Neural cell (in vitro differentiated cells): ENCODE measurements at regions not wholly inside any gene's neighbourhood (a gene's known extent, or its start where the extent isn't known, plus 50 kb on each side); places are given as distances from the start of the nearest gene placed in this dataset.

Experiments
- H2AFZ ChIP-seq: fragments of 200-600, 300-800 bp; sonication (generic), shearing (Covaris generic); 2 replicates; pipeline ENCODE4 v1.6.0; 2014; ENCODE audit warnings: low read depth, mild to moderate bottlenecking, antibody characterized with exemption, low read length, moderate library complexity
- H3F3A ChIP-seq: fragments of 200-600 bp; shearing (Covaris generic); 2 replicates; pipeline ENCODE4 v1.6.1; 2016; ENCODE audit warnings: mild to moderate bottlenecking, moderate library complexity, mixed read lengths, antibody characterized with exemption, low read length; ENCODE audit not compliant: insufficient read depth, poor library complexity, severe bottlenecking
- H3K27ac ChIP-seq: fragments of 200-600, 300-800 bp; sonication (generic), shearing (Covaris generic); 2 replicates; pipeline ENCODE4 v1.5.1; 2014; ENCODE audit warnings: mild to moderate bottlenecking, low read length, moderate library complexity
- H3K27me3 ChIP-seq: fragments of 300-800, 200-600 bp; sonication (generic), shearing (Covaris generic); 2 replicates; pipeline ENCODE4 v1.6.0; 2014; ENCODE audit warnings: mild to moderate bottlenecking, low read depth, low read length, moderate library complexity; ENCODE audit not compliant: insufficient read depth
- H3K36me3 ChIP-seq: fragments of 300-800, 200-600 bp; sonication (generic), shearing (Covaris generic); 2 replicates; pipeline ENCODE4 v1.5.1; 2014; ENCODE audit warnings: mild to moderate bottlenecking, antibody characterized with exemption, low read length, moderate library complexity; ENCODE audit not compliant: insufficient read depth
- H3K4me2 ChIP-seq: fragments of 300-800, 200-600 bp; sonication (generic), shearing (Covaris generic); 2 replicates; pipeline ENCODE4 v1.6.0; 2014; ENCODE audit warnings: mild to moderate bottlenecking, low read length
- H3K4me3 ChIP-seq: fragments of 300-800, 200-600 bp; sonication (generic), shearing (Covaris generic); 2 replicates; pipeline ENCODE4 v1.5.1; 2014; ENCODE audit warnings: mild to moderate bottlenecking, low read length, moderate library complexity
- H3K79me2 ChIP-seq: fragments of 200-600 bp; shearing (Covaris generic); replicated peaks from 2 replicates; pipeline ENCODE4 v1.6.0; 2014; ENCODE audit warnings: mild to moderate bottlenecking, low read length, moderate library complexity; ENCODE audit not compliant: insufficient read depth
- H3K9ac ChIP-seq: fragments of 300-800, 200-600 bp; sonication (generic), shearing (Covaris generic); 2 replicates; pipeline ENCODE4 v1.6.1; 2016; ENCODE audit warnings: mild to moderate bottlenecking, low read length, mixed read lengths
- H3K9me2 ChIP-seq: fragments of 200-600 bp; shearing (Covaris generic); 2 replicates; pipeline ENCODE4 v1.6.1; 2016; ENCODE audit warnings: mild to moderate bottlenecking, low read length, mixed read lengths; ENCODE audit not compliant: insufficient read depth
- H3K9me3 ChIP-seq: fragments of 200-600, 300-800 bp; sonication (generic), shearing (Covaris generic); 2 replicates; pipeline ENCODE4 v1.6.1; 2016; ENCODE audit warnings: mild to moderate bottlenecking, mixed run types, low read length, moderate library complexity, mixed read lengths
- H4K20me1 ChIP-seq: fragments of 200-600 bp; shearing (Covaris generic); 2 replicates; pipeline ENCODE4 v1.6.1; 2016; ENCODE audit warnings: mild to moderate bottlenecking, mixed run types; ENCODE audit not compliant: insufficient read depth
- EP300 ChIP-seq: fragments of 450-650 bp; conservative IDR thresholded peaks from 2 replicates; pipeline ENCODE4 v1.6.1; 2014; ENCODE audit warnings: antibody characterized with exemption, mild to moderate bottlenecking, moderate library complexity; ENCODE audit not compliant: poor library complexity, severe bottlenecking
- EZH2 ChIP-seq: fragments of 200-600, 300-800 bp; shearing (Covaris generic), sonication (generic); IDR thresholded peaks from 2 replicates; pipeline ENCODE4 v1.6.1; 2014; ENCODE audit warnings: antibody characterized with exemption, low read length, borderline replicate concordance, mild to moderate bottlenecking; ENCODE audit not compliant: insufficient read depth, poor library complexity, severe bottlenecking
- MXI1 ChIP-seq: fragments of 450-650 bp; conservative IDR thresholded peaks from 2 replicates; pipeline ENCODE4 v1.6.1; 2014; ENCODE audit warnings: antibody characterized with exemption, mild to moderate bottlenecking; ENCODE audit not compliant: poor library complexity, severe bottlenecking
- POLR2AphosphoS5 ChIP-seq: IDR thresholded peaks from 2 replicates; pipeline ENCODE4 v1.6.1; 2012
- RAD21 ChIP-seq: fragments of 450-650 bp; conservative IDR thresholded peaks from 2 replicates; pipeline ENCODE4 v1.6.1; 2014; ENCODE audit warnings: antibody characterized with exemption, mild to moderate bottlenecking, moderate library complexity
- SMC3 ChIP-seq: fragments of 450-650 bp; conservative IDR thresholded peaks from 2 replicates; pipeline ENCODE4 v1.6.1; 2014; ENCODE audit warnings: antibody characterized with exemption, mild to moderate bottlenecking, moderate library complexity; ENCODE audit not compliant: poor library complexity
- TAF1 ChIP-seq: IDR thresholded peaks from 2 replicates; pipeline ENCODE4 v1.6.1; 2012; ENCODE audit warnings: low read depth
- TF ChIP-seq, protein P1 (sequence below): fragments of 450-650 bp; IDR thresholded peaks from 2 replicates; pipeline ENCODE4 v1.5.1; 2014; ENCODE audit warnings: antibody characterized with exemption, mild to moderate bottlenecking, moderate library complexity; ENCODE audit not compliant: poor library complexity, severe bottlenecking
- TF ChIP-seq, protein P2 (sequence below): IDR thresholded peaks from 2 replicates; pipeline ENCODE4 v1.6.1; 2012; ENCODE audit warnings: borderline replicate concordance

DNA sequence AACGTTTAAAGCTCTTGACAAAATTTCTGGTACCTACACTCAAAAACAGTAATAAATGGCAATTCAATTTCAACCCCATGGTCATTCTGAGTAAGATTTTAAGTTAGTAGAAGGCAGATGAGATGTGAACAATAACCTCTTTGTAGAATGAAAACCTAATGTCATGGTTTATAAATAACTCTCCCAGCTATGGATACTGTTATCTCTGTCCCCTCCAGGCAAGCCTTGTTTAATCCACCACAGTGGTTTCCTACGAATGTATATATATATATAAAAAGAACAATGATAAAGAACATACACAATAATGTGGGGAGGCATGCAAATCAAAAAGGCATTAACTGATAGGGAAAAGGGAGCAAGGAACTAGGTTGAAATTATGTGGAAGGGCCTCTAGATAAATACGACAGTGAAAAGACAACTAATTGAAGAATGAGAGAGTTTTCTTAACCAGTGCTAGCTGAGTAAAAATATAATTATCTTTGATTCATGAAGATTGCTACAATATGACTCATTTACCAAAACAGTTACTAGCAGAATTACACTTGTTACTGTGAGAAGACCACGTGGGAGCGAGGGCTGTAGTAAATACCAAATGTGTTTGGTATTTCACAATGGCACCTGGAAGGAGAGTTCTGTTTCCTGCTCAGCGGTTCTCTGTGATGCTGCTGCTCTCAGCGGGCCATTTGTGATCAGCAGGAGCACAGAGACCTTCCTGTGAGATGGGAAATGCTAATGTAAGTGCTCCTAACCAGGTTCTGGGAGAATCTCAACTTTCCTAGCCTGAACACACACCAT lies 173.7 kb downstream of the MBOAT1 start:
- H3K9ac ChIP-seq = no peak overlapping the region
- H3K27ac ChIP-seq = no peak overlapping the region
- H3K27me3 ChIP-seq = no peaks in the 10 kb centered on the region
- H4K20me1 ChIP-seq = no peaks in the 10 kb centered on the region
- no peaks in the 10 kb centered on the region for H3K9me3 ChIP-seq
- H3K4me2 ChIP-seq = no peak overlapping the region
- H3K79me2 ChIP-seq = no peaks in the 10 kb centered on the region
- no peak overlapping the region for H2AFZ ChIP-seq
- no peaks in the 10 kb centered on the region for H3K36me3 ChIP-seq
- H3K9me2 ChIP-seq = no peaks in the 10 kb centered on the region
- no peak overlapping the region for H3K4me3 ChIP-seq
- H3F3A ChIP-seq = no peaks in the 10 kb centered on the region
- TF ChIP-seq, protein P1, sequence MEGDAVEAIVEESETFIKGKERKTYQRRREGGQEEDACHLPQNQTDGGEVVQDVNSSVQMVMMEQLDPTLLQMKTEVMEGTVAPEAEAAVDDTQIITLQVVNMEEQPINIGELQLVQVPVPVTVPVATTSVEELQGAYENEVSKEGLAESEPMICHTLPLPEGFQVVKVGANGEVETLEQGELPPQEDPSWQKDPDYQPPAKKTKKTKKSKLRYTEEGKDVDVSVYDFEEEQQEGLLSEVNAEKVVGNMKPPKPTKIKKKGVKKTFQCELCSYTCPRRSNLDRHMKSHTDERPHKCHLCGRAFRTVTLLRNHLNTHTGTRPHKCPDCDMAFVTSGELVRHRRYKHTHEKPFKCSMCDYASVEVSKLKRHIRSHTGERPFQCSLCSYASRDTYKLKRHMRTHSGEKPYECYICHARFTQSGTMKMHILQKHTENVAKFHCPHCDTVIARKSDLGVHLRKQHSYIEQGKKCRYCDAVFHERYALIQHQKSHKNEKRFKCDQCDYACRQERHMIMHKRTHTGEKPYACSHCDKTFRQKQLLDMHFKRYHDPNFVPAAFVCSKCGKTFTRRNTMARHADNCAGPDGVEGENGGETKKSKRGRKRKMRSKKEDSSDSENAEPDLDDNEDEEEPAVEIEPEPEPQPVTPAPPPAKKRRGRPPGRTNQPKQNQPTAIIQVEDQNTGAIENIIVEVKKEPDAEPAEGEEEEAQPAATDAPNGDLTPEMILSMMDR = no peak
- TF ChIP-seq EZH2 = no peak

DNA sequence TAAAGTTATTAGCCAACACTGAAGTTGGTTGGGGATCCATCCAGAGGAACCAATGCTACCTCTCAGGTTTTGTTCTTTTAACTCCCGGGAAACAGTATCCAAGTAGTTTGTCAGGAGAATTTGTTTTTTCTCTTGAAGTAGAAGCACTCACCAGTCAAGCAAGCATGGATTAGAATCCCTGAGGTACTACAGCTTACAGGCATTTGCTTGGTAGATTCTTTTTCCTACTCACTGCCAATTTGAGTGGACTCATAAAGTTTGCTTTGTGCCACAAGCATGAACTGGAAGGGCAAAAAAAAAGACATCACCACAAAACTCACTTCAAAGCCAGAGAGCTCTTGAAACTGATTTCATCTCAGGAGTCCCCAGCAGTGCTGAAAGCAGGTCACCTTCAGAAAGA lies 167.4 kb downstream of the MBOAT1 start:
- Histone ChIP-seq H3K79me2 (no peaks in the 10 kb centered on the region), H3K9me2 (no peaks in the 10 kb centered on the region), H3K9ac (no peak overlapping the region), H4K20me1 (no peaks in the 10 kb centered on the region), H3K4me2 (no peak overlapping the region), H3K27ac (no peak overlapping the region), H2AFZ (no peak overlapping the region), H3K9me3 (no peaks in the 10 kb centered on the region), H3K27me3 (no peaks in the 10 kb centered on the region), H3F3A (no peaks in the 10 kb centered on the region), H3K4me3 (no peak overlapping the region), H3K36me3 (no peaks in the 10 kb centered on the region)
- no peak for TF ChIP-seq EP300
- TF ChIP-seq SMC3 = no peak
- TF ChIP-seq, protein P1 = no peak
- no peak for TF ChIP-seq POLR2AphosphoS5
- TF ChIP-seq, protein P2, sequence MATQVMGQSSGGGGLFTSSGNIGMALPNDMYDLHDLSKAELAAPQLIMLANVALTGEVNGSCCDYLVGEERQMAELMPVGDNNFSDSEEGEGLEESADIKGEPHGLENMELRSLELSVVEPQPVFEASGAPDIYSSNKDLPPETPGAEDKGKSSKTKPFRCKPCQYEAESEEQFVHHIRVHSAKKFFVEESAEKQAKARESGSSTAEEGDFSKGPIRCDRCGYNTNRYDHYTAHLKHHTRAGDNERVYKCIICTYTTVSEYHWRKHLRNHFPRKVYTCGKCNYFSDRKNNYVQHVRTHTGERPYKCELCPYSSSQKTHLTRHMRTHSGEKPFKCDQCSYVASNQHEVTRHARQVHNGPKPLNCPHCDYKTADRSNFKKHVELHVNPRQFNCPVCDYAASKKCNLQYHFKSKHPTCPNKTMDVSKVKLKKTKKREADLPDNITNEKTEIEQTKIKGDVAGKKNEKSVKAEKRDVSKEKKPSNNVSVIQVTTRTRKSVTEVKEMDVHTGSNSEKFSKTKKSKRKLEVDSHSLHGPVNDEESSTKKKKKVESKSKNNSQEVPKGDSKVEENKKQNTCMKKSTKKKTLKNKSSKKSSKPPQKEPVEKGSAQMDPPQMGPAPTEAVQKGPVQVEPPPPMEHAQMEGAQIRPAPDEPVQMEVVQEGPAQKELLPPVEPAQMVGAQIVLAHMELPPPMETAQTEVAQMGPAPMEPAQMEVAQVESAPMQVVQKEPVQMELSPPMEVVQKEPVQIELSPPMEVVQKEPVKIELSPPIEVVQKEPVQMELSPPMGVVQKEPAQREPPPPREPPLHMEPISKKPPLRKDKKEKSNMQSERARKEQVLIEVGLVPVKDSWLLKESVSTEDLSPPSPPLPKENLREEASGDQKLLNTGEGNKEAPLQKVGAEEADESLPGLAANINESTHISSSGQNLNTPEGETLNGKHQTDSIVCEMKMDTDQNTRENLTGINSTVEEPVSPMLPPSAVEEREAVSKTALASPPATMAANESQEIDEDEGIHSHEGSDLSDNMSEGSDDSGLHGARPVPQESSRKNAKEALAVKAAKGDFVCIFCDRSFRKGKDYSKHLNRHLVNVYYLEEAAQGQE = no peak
- TF ChIP-seq EZH2 = no peak
- no peak for TF ChIP-seq RAD21
- TF ChIP-seq TAF1 = no peak
- no peak for TF ChIP-seq MXI1
